Hepatocyte (in vitro differentiated cells): ENCODE measurements at regions not wholly inside any gene's neighbourhood (a gene's known extent, or its start where the extent isn't known, plus 50 kb on each side); places are given as distances from the start of the nearest gene placed in this dataset.

ENCODE experiments used
- CTCF ChIP-seq: fragments of 200-600 bp; sonication (generic); IDR thresholded peaks from 2 replicates; pipeline ENCODE4 v1.5.1; 2016; ENCODE audit warnings: antibody characterized with exemption, mild to moderate bottlenecking; ENCODE audit not compliant: poor library complexity
- EZH2 ChIP-seq: fragments of 200-600 bp; sonication (generic); IDR thresholded peaks from 2 replicates; pipeline ENCODE4 v1.6.1; 2016; ENCODE audit warnings: antibody characterized with exemption, mild to moderate bottlenecking, borderline replicate concordance

GRCh38 chr9:21592063-21592338 is 109.9 kb upstream of the IFNE start:
- TF ChIP-seq CTCF (no peak), EZH2 (no peak)
